SK-N-MC (cell line): ENCODE measurements at regions not wholly inside any gene's neighbourhood (a gene's known extent, or its start where the extent isn't known, plus 50 kb on each side); places are given as distances from the start of the nearest gene placed in this dataset.

Experiments
- EZH2 ChIP-seq: fragments of 200-600 bp; sonication (generic); IDR thresholded peaks from one replicate; pipeline ENCODE4 v1.6.1; 2017; ENCODE audit warnings: antibody characterized with exemption
- FOXP2 ChIP-seq: optimal IDR thresholded peaks from 2 replicates; pipeline ENCODE3; 2011; ENCODE audit warnings: mild to moderate bottlenecking, moderate library complexity; ENCODE audit not compliant: insufficient read depth; ENCODE audit errors: extremely low read length, control extremely low read depth
- POLR2AphosphoS5 ChIP-seq: IDR thresholded peaks from 2 replicates; pipeline ENCODE4 v1.6.1; 2012; ENCODE audit warnings: mild to moderate bottlenecking, low read depth, low read length, borderline replicate concordance

- TF ChIP-seq POLR2AphosphoS5 = no peak
- no peak for TF ChIP-seq EZH2
- TF ChIP-seq FOXP2 = no peak
Observed at GRCh38 chr3:145370870-145371269, 790.1 kb downstream of the PLOD2 start.
